ACHN (cell line): ENCODE measurements at regions not wholly inside any gene's neighbourhood (a gene's known extent, or its start where the extent isn't known, plus 50 kb on each side); places are given as distances from the start of the nearest gene placed in this dataset.

Source experiments
- DNase-seq: peaks from one replicate; pipeline ENCODE4 v3.0.0-alpha.2; 2015
- in situ Hi-C: cut with HindIII; loops from 2 replicates; pipeline ENCODE4 v1.10.0; 2017; ENCODE audit warnings: low sequenced_read_pairs, low pct_ligation_motif_present, low pct_unique_long_range_greater_than_20kb

- in situ Hi-C loops = no loop called here
- no peak for DNase-seq
These were observed 1752.2 kb upstream of the PCDH20 start for GRCh38 chr13:63167699-63168337.

GRCh38 chr13:63166345-63166744, 1750.7 kb upstream of the PCDH20 start:
- in situ Hi-C loops = no loop called here
- DNase-seq = no peak

- no peak for DNase-seq
- in situ Hi-C loops = no loop called here
These were observed 1748.3 kb upstream of the PCDH20 start for GRCh38 chr13:63163903-63164302.

- DNase-seq = no peak
- in situ Hi-C loops = no loop called here
These were observed 1745.6 kb upstream of the PCDH20 start for GRCh38 chr13:63161219-63161618.

- no peak for DNase-seq
- in situ Hi-C loops = no loop called here
These were observed 1741.2 kb upstream of the PCDH20 start for GRCh38 chr13:63156816-63157215.

- DNase-seq = no peak
- in situ Hi-C loops = no loop called here
These were observed 1733.7 kb upstream of the PCDH20 start for GRCh38 chr13:63149375-63149774.

- DNase-seq = no peak
These were observed 1723.6 kb upstream of the PCDH20 start for GRCh38 chr13:63139277-63139676.

GRCh38 chr13:63129995-63130394, 1714.3 kb upstream of the PCDH20 start:
- DNase-seq = no peak
- in situ Hi-C loops = no loop called here

More at GRCh38 chr13:63139277-63139676, 1723.6 kb upstream of the PCDH20 start:
- in situ Hi-C loops = no loop called here

GRCh38 chr13:63128716-63129115, 1713.1 kb upstream of the PCDH20 start:
- in situ Hi-C loops = no loop called here
- no peak for DNase-seq

- in situ Hi-C loops = no loop called here
- DNase-seq = peak; percentile 43
These were observed 1709.2 kb upstream of the PCDH20 start for GRCh38 chr13:63124863-63125262.

GRCh38 chr13:63120883-63121282, 1705.2 kb upstream of the PCDH20 start:
- in situ Hi-C loops = no loop called here
- no peak for DNase-seq

GRCh38 chr13:63117710-63118109, 1702.1 kb upstream of the PCDH20 start:
- DNase-seq = no peak
- in situ Hi-C loops = no loop called here

- DNase-seq = no peak
- in situ Hi-C loops = no loop called here
These were observed 1697.2 kb upstream of the PCDH20 start for GRCh38 chr13:63112799-63113395.

GRCh38 chr13:63110466-63110865, 1694.8 kb upstream of the PCDH20 start:
- in situ Hi-C loops = no loop called here

GRCh38 chr13:63107179-63107943, 1691.7 kb upstream of the PCDH20 start:
- in situ Hi-C loops = no loop called here
- DNase-seq = no peak

More at GRCh38 chr13:63110466-63110865, 1694.8 kb upstream of the PCDH20 start:
- no peak for DNase-seq

- in situ Hi-C loops = no loop called here
These were observed 1679.1 kb upstream of the PCDH20 start for GRCh38 chr13:63094717-63095116.

GRCh38 chr13:63093907-63094469, 1678.3 kb upstream of the PCDH20 start:
- in situ Hi-C loops = no loop called here
- DNase-seq = no peak

More at GRCh38 chr13:63094717-63095116, 1679.1 kb upstream of the PCDH20 start:
- DNase-seq = no peak

- no peak for DNase-seq
- in situ Hi-C loops = no loop called here
These were observed 1676.8 kb upstream of the PCDH20 start for GRCh38 chr13:63092456-63092855.

GRCh38 chr13:63090524-63090923, 1674.9 kb upstream of the PCDH20 start:
- in situ Hi-C loops = no loop called here

More at GRCh38 chr13:63090524-63090923, 1674.9 kb upstream of the PCDH20 start:
- DNase-seq = no peak
